H4 (cell line): ENCODE measurements at regions not wholly inside any gene's neighbourhood (a gene's known extent, or its start where the extent isn't known, plus 50 kb on each side); places are given as distances from the start of the nearest gene placed in this dataset.

Experiments
- DNase-seq: peaks from one replicate; pipeline ENCODE4 v3.0.0-alpha.2; 2015; ENCODE audit warnings: low spot score

DNA sequence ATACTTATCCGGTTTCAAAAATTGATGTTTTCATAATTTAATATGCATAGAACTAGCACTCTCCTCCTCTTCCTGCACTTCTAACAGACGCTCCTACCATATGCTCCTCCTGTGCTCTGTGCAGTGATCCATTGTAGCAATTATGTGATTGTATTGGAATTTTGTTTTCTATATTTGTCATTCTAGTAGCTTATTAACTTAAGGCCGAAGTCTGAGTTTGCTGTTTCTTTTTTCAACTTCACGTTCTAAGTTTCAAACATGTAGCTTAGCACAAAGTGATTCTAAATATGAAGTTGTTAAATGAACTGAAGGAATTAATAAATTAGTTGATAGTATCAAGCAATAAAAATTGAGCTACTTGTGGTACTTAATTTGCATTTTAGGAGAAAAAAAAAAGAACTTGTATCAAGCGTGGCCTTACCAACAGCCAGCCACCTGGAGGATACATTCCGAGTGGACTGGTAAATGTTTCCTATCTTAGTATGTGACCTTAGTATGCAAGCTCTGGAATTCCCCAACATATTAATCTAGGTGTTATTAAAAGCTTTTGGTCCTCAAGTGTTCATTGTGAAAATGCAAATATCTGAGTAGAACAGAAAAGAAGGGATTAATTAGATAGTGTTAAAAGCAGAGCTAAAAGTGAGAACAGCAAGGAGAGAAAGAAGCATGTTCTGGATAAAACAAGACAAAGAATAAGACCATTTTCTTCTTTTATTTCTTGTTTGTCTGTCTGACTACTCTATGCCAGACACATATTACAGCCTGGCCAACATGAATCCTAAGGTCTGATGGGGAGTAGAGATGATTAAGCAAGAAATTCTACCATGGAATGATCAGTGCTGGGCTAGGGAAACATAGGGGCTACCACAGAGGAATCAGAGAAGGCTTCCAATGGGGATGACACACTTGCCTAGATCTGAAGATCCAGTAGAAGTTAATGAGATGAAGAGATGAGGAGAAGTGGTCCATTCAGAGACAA, 290.4 kb upstream of the MON1B start:
- DNase-seq, result no peak

DNA sequence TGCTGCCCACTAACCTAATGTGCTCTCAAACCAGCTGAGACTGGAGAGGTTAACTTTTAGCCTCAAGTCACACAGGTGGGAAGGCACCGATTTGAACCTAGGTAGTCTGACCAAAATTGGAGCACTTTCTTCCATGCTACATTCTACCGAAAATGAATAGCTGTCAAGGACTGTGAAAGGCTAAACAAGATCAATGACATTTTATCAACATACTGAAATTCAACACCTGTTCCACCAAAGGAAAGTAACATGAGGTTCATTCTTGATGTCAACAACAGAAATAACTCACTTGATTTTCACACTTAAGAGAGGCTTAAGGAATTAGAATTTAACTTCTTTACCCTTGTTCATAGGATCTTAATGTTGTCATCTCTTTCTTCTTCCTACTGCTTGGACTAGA, 284.4 kb upstream of the MON1B start:
- no peak for DNase-seq

DNA sequence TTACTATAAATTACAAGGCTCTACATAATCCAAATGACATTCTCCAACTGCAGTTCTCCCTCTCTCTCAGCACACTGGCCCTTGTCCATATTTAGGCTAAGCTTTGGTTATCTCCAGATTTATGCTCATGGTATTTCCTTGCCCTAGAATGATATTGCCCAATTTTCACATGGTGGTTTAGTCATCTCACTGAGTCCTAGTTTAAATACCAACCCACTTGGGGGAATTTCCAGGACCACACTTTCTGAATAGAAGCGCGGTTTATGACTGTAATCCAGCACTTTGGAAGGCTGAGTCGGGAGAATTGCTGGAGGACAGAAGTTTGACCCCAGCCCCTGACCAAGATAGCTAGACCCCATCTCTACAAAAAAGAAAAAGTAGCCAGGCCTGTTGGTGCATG, 280.1 kb upstream of the MON1B start:
- DNase-seq, result peak; percentile 82

DNA sequence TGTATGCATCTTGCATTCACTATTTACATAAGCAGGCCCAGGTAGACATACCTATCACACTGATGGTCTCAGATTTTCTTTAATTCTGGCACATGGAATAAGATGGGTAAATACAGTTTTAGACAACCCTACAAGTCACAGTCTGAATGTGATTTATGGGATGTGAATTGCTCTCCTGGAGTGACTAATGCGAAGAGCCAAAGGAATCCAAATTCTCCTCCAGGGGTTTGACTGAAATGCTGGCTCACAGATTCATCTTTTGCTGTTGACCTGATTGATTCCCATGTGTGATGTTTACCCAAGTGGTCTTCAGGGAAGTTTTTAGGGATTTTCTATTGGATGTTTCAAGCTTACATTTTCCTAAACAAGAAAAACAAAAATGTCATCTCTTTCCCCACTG, 277.9 kb upstream of the MON1B start:
- DNase-seq, result no peak

DNA sequence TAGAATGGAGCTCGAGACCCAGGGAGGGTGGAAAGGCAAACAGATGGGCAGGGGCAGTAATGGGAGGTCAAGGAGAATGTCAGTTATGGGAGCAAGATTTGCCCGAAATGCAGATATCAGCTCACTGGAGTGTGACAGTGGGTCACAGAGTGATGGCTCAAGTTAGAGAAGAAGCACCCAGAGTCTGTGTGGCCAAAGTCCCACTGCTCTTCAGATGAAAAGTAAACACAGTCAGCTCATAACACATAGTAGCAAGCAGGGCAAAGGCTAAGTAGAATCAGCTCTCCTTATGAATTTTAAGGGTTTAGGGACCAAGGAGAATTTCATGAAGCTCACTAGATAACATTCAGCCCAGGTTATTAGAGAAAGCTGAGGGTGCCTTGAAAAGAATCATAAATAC, 264.9 kb upstream of the MON1B start:
- DNase-seq, result no peak

DNA sequence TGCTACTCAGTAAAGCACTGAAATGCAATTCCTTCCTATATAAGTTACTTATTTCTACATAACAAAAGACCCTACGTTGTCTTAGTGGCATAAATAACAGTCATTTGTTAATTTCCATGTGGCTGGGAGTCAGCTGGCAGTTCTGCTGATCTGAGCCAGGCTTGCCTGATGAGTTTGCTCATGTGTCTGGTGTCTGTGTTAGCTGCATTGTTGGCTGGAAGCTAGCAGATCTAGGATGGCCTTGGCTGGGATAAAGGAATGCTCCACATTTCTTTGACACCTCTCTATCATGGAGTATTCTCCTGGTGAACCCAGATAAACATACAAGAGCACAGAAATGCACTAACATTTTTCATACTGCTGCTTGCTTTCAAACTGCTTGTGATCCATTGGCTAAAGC, 264.4 kb upstream of the MON1B start:
- DNase-seq, result no peak

DNA sequence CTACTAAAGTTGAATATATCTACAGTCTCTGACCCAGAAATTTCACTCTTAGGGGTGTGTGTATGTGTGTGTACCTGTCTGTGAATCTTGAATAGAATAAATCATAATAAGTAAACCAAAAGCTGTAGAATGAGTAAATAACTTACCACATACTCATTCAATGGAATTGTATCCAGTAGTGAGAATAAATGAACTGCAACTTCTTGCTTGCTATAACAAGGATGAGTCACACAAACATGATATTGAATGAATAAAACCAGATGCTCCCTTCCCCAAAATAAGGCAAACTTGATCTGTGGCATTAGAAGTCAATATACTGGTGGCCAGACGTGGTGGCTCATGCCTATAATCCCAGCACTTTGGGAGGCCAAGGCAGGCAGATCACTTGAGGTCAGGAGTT, 259.8 kb upstream of the MON1B start:
- DNase-seq, result no peak

DNA sequence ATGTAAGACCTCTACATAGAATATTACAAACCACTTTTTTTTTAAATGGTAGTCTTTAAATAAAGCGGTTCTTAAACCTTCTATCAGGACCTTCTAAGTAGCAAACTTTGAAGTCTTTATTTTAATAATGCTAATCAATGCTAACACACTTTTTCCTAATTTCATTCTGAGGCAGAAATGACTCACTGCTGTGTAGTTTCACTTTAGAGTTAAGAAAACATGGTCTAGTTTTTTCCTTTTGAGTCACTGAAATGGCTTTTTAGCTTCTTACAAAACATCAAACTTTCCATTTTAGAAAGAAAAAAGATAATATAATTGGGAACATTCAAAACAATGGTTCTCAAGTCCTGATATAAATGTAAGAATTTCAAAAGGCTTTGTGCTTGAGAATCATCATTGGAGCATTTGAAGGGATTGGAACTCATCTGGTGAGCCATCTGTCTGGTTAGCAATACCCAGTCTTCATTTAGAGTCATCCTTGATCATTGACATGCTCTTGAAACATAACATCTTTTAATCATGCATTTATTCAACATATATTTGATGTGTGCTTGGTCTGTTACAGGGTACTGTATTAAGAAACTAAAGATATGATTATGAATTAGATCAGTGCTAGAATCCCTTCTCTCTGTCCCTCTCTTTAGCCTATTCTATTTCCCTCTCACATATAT, 258.3 kb upstream of the MON1B start:
- DNase-seq, result no peak

DNA sequence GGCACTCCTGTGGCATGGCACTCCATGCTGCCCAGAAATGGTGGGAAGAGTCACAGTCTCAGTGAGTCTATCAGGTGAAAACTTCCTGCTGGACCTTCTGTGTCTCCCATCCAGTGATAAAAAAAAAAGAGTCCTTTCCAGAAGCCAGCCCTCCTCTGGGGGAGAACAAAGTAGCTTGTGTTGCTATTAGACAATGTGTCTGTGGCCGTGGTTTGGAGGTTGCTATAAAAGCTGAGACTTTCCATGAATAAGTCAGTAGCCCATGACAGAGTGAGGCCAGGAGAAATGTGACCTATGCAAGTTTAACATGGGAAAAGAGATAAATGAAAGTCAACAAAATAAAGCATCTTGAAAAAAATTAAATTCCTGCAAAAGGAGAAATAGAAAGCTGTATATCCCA, 250.7 kb upstream of the MON1B start:
- no peak for DNase-seq

DNA sequence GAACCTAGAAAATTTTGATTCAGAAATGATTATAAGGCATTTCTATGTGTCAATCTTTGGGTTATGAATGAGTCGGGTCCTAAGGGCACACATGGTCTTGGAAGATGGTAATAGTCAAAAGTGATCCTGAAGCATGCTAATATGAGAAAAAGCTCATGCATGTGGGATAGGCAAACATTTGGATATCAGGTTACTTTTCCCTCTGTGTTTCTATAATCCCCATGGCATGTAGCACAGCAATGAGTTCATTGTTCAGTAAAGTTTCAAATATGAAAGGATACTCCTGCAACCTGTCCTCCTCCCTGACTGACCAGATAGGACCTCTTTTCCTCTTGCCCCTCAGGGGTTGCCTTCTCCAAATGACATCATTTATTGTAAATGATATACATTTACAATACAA, 249.9 kb upstream of the MON1B start:
- no peak for DNase-seq

DNA sequence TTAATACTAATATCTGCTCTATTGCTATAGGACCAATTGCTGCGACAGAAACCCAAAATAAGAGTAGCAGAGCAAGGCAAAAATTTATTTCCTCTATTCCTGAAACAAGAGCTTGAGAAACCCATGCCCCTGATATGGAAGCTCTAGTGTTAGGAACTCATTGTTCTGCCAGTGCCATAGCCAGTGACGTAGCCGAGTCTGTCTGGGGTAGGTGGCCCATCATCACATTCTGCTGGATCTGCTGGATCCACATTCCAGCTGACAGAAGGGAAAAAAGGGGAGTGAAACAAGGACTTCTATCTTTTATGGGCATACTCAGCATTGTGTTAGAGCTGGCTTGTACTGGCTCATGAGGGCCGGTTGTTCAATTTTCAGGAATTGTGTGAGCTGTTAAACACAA, 248.9 kb upstream of the MON1B start:
- no peak for DNase-seq

DNA sequence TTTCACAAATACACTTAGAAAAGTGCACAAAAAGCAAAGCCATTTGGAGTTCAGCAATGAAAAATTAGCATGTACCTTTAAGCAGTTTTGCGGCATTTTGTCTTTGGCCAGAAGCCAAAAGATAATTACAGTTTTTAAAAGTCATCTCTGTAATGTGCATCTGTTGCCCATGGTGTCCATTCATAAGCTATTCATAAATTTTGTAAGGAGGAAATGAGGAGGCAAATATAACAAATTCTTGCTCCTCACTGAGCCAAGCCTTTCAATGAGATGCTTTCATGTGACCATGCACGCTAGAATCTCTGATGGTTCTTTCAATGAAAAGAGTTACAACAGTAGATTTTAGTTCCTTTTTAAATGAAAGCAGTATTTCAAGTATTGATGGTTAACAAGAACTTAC, 247.1 kb upstream of the MON1B start:
- DNase-seq, result no peak

DNA sequence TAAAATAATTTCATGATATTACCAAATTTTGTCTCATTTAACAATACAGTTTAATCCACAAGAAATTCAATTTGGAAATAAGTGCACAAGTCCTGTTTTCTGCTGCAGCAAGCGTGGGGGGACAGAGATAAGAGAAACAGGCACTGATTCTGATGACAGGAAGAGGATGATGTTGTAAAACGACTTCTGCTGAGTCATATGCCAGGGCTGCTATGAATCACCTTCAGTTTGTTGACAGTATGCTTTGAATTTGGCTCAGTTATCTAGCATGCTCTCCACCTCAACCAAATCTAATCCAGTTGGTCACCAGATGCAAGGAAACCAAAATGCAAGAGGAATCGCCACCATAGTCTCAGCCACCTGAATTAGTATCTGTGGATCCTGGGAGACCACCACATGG, 244.1 kb upstream of the MON1B start:
- peak; percentile 81 for DNase-seq

DNA sequence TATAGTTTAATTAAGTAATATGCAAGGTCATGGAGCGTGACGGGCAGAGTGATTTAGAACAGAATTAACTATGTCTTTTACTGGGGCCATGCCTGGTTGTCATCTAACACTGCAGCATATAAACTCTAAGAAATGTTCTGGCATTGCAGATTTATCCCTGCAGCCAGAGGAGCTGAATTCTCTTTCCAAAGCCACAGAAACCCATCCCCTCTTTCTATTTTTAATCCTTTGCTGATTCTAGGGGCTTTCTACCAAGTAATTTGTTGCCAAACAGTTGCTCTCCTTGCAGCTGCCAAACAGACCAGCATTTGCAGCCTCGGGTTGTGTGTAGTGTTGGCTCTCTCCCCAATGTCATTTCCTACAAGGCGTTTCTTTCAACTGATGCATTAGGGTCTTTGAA, 243.2 kb upstream of the MON1B start:
- no peak for DNase-seq

DNA sequence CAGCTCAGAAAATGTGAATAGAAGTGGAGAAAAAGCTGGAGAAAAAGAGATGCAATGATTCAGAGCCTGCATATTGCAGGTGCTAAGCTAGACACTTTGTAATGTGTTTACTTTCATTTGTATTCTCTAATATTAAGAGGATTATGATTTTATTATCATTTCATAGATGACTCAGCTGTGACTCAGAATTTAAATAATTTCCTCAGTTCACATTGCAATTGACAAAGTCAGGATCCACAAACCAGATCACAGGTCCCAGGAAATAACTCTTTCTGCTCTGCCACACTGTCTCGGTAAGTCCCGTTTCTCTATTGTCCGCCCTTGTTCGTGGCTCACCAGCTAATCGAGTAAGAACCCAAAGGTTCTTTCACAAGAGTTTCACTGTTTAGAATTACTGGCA, 235.4 kb upstream of the MON1B start:
- DNase-seq, result no peak

DNA sequence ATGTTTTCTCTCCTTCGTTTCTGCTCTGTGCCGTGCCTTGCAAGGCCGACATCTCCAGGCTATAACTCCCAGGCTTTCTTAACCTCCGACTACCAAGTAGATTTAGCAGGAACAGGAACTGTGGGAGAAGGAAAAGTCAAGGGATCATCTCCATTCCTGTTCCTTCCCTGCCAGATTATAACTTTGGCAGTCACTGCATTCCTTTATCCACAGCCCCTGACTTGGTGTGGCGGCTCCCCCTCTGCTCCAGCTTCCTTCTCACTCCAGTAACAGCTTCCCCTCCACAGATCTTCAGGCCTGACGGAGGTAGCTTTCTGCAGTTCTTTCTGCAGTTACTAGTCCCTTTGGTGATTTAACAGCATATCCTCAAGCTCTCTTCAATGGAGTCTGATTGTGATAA, 234.6 kb upstream of the MON1B start:
- DNase-seq, result no peak

DNA sequence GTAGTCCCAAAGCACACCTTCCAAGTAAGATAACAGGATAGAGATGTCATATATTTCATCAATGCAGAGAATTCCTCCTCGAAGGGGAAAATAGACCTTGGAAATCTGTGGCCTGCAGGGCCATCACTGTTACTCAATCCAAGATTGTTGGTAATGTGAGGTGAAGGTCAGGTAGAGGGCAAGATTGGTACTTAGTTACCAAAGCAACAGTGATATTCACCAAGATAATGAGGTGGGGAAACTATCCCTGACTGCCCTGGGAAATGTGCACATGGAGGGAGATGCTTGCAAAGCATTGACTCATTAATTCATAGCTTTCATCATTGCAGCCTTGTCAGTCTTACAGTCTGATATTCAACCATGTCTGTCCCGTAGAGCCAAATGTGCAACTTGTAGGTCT, 234.1 kb upstream of the MON1B start:
- no peak for DNase-seq

DNA sequence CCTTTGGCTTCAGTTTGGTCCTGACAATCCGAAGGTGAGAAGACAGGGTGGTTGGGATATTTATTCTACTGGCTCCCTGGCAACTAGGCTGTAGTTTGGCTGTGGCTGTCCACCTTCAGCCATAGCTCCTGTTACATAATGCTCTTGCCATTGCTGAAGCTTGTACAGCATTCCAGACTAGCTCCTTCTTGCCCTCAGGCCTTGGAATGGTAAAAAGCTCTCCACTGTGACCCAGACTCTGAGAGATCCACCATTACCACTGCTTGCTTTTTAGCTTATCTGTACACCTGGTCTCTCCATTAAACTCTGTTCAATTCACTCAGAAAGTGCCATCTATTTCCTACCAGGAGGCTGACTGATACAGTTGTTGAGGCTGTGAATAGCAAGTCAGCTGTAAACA, 231.8 kb upstream of the MON1B start:
- DNase-seq, result no peak

DNA sequence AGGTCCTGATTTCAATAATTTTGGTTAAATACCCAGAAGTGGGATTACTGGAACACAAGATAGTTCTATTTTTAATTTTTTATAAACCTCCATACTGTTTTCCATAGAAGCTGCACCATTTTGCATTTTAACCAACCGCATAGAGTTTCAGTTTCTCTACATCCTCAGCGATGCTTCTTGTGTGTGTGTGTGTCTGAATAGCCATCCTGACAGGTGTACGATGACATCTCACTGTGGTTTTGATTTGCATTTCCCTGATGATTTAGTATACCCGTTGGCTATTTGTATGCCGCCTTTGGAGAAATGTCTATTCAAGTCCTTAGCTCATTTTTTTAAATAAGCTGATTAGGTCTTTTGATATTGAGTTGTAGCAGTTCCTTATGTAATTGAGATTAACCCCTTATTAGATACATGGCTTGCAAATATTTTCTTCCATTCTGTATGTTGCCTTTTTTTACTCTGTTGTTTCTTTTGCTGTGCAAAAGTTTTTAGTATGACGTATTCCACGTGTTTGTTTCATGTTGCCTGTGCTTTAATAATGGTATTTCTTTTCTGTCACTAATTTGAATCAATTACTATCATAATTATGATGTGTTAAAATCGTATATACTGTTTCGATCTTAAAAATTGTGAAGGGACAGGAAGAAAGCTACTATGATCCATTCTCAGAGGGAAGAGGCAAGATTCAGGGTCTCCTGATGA, 227.2 kb upstream of the MON1B start:
- DNase-seq, result no peak

DNA sequence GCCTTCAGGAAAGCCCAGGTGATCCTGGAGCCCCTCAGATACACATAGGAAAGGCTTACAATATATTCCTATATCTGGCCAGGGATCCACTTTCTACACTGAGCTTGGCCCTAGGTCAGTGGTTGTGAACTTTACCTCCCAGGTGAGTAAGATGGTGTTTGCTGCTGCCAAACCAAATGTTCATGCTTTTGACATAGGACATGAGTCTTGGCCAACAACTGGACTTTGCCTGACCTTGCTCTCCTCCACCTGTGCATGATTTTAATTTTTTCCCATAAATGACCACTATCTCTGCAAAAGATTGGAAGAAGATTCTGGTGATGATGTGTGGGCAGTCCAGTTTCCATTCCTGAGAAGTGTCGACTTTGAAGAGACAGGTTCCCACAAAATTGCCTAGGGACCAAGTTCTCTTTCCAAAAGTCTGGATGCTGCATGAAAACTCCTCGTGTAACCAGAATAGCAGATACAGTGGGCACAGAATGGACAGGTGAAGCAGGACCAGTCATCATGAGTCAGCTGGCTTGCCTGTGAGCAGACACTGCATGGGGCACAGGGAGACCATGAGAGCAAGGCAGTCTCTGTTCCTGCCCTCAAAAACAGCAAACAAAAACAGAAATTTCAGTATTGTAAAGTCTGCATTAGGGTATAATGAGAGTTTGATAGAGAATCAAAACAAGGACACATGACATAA, 226.4 kb upstream of the MON1B start:
- no peak for DNase-seq

DNA sequence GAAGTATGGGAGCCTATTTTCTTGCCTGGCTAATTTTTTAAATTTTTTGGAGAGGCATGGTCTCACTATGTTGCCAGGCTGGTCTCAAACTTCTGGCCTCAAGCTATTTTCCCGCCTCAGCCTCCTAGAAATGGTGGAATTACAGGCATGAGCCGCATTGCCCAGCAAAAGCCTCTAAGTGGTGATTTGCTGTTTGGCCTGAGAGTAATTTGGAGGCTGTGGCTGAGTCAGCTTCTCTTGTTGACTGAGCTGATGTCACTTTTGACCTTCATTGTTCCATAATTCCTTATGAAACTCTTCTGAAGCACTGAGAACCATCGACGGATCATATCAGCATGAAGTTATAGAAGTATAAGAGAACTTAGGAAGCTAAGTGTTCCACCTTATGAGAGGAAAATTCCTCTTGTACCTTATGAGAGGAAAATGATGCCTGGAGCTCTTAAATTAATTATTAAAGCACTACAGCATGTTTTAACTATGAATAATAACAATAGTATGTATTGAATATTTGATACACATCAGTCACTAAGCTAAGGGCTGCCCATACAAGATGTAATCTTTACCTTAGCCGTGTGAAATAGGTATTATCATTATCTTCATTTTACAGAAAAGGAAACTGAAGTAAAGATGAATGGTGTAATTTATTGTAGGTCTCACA, 220.8 kb upstream of the MON1B start:
- peak; percentile 36 for DNase-seq

DNA sequence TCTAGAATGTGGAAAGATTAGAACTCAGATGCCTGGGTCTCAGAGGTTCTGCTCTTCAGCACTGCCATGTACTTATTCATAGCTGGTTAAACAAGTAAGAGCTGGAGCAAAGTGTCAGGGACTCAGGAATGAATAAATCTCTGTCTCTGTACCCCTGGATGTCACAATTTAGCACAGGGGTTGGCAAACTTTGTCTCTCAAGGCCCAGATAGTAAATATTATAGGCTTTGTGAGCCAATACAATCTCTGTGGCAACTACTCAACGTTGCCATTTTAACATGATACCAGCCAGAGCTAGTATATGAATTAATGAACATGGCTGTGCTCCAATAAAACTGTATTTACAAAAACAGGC, 220.3 kb upstream of the MON1B start:
- DNase-seq, result no peak
